ENCODE measurements at regions not wholly inside any gene's neighbourhood (a gene's known extent, or its start where the extent isn't known, plus 50 kb on each side); places are given as distances from the start of the nearest gene placed in this dataset.

DNA sequence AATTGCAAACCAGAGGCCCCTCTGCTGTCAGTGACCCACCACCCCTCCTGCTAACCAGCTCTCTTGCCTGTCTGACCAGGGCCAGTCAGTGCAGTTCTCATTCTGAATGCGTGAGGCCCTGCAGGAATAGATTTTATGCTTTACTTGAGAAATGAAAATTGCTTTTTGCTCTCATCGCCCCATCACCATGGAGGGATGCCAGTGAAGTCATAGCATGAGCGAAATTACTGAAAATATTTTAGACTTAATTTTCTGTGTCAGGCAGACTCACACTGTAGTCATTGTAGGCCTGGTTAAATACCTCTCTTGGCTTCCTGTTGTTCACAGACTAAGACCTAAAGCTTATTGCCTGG lies 490.5 kb upstream of the CDH5 start:
- Histone ChIP-seq H3K4me3 (no peak overlapping the region), H3K4me1 (no peaks in the 10 kb centered on the region), H3K36me3 (no peaks in the 10 kb centered on the region), H3K27me3 (no peaks in the 10 kb centered on the region), H3K9me3 (no peaks in the 10 kb centered on the region), H3K27ac (replicated peaks in 1 of 4) (no peak overlapping the region)
- intact Hi-C loops (cut with DNase I), result no loop called here
- TF ChIP-seq POLR2AphosphoS5 (IDR thresholded peaks at IDR 0.05) (no peak), EP300 (IDR thresholded peaks at IDR 0.05) (no peak), POLR2A (IDR thresholded peaks at IDR 0.05; ENCODE audit: low read depth) (no peak)
- TF ChIP-seq, protein P1, sequence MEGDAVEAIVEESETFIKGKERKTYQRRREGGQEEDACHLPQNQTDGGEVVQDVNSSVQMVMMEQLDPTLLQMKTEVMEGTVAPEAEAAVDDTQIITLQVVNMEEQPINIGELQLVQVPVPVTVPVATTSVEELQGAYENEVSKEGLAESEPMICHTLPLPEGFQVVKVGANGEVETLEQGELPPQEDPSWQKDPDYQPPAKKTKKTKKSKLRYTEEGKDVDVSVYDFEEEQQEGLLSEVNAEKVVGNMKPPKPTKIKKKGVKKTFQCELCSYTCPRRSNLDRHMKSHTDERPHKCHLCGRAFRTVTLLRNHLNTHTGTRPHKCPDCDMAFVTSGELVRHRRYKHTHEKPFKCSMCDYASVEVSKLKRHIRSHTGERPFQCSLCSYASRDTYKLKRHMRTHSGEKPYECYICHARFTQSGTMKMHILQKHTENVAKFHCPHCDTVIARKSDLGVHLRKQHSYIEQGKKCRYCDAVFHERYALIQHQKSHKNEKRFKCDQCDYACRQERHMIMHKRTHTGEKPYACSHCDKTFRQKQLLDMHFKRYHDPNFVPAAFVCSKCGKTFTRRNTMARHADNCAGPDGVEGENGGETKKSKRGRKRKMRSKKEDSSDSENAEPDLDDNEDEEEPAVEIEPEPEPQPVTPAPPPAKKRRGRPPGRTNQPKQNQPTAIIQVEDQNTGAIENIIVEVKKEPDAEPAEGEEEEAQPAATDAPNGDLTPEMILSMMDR (IDR thresholded peaks at IDR 0.05), result no peak
- DNase-seq (ENCODE audit: extremely low spot score), result no peak
- 83% methylated on average over 3 of the region's 3 CpGs for WGBS

- Histone ChIP-seq H3K36me3 (no peaks in the 10 kb centered on the region), H3K27me3 (no peaks in the 10 kb centered on the region), H3K9me3 (no peaks in the 10 kb centered on the region), H3K27ac (replicated peaks in 1 of 4) (no peak overlapping the region), H3K4me3 (no peak overlapping the region), H3K4me1 (no peaks in the 10 kb centered on the region)
- WGBS, result 76% methylated on average over 6 of the region's 6 CpGs
- DNase-seq (ENCODE audit: extremely low spot score), result no peak
- intact Hi-C loops (cut with DNase I), result no loop called here
- TF ChIP-seq POLR2A (IDR thresholded peaks at IDR 0.05; ENCODE audit: low read depth) (no peak), POLR2AphosphoS5 (IDR thresholded peaks at IDR 0.05) (no peak), EP300 (IDR thresholded peaks at IDR 0.05) (no peak)
- TF ChIP-seq, protein P1 (IDR thresholded peaks at IDR 0.05), result no peak
Measured at GRCh38 chr16:65875381-65876055, 491.0 kb upstream of the CDH5 start.

DNA sequence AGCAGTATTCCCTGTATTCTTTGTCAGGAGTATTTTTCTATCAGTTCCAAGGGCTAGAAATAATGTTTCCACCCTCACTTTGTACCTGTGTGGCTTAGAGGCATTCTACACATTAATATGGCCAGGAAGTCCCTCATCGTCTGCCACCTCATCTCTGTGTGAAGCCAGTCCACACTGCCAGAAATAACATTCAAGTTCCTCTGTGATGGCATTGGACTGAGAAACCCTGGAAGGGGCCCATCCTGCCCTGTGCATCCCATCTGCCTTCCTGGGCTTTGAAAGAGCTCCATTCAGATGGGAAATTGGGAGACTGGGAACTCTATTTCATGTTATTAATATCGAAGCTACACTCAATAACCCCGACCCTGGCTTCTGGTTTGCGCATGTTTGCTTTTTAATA lies 497.2 kb upstream of the CDH5 start:
- no peaks in the 10 kb centered on the region for H3K36me3 ChIP-seq
- H3K27ac ChIP-seq (replicated peaks in 1 of 4), result no peak overlapping the region
- H3K4me3 ChIP-seq, result no peak overlapping the region
- no peaks in the 10 kb centered on the region for H3K4me1 ChIP-seq
- TF ChIP-seq POLR2A (IDR thresholded peaks at IDR 0.05; ENCODE audit: low read depth), result no peak
- TF ChIP-seq, protein P1 (IDR thresholded peaks at IDR 0.05), result no peak
- TF ChIP-seq EP300 (IDR thresholded peaks at IDR 0.05), result no peak
- no peak for TF ChIP-seq POLR2AphosphoS5 (IDR thresholded peaks at IDR 0.05)
- WGBS, result 86% methylated on average over 4 of the region's 4 CpGs
- DNase-seq (ENCODE audit: extremely low spot score), result no peak
- H3K9me3 ChIP-seq, result peaks cover 0 to 3% (median 0%) of the 10 kb centered on the region in 4 donors
- intact Hi-C loops (cut with DNase I), result no loop called here
- no peaks in the 10 kb centered on the region for H3K27me3 ChIP-seq

- Histone ChIP-seq H3K4me1 (no peaks in the 10 kb centered on the region), H3K4me3 (no peak overlapping the region), H3K27ac (replicated peaks in 1 of 4) (no peak overlapping the region), H3K9me3 (peaks cover 0 to 3% (median 0%) of the 10 kb centered on the region in 4 donors), H3K36me3 (no peaks in the 10 kb centered on the region), H3K27me3 (no peaks in the 10 kb centered on the region)
- TF ChIP-seq EP300 (IDR thresholded peaks at IDR 0.05) (no peak), POLR2A (IDR thresholded peaks at IDR 0.05; ENCODE audit: low read depth) (no peak), POLR2AphosphoS5 (IDR thresholded peaks at IDR 0.05) (no peak)
- TF ChIP-seq, protein P1 (IDR thresholded peaks at IDR 0.05), result no peak
- 94% methylated on average over 6 of the region's 6 CpGs for WGBS
- intact Hi-C loops (cut with DNase I), result no loop called here
- DNase-seq (ENCODE audit: extremely low spot score), result no peak
Measured at GRCh38 chr16:65867276-65867960, 499.1 kb upstream of the CDH5 start.
